Glomerular endothelial cell (primary cell): ENCODE measurements at regions not wholly inside any gene's neighbourhood (a gene's known extent, or its start where the extent isn't known, plus 50 kb on each side); places are given as distances from the start of the nearest gene placed in this dataset.
"Not testable (repeated sequence)": the region's sequence is repeated elsewhere in the genome, so short reads cannot be mapped to it uniquely, and the experiment has no call there.

Source experiments
- DNase-seq: peaks from one replicate; pipeline ENCODE4 v3.0.0-alpha.2; 2011; ENCODE audit warnings: low read depth, low spot score; ENCODE audit errors: extremely low read depth

- DNase-seq: peak; percentile 99
These were observed 221.6 kb downstream of the NR2F1-AS1 start for GRCh38 chr5:93359296-93359959.

- no peak for DNase-seq
These were observed 222.8 kb downstream of the NR2F1-AS1 start for GRCh38 chr5:93358176-93358575.

- DNase-seq: no peak
These were observed 223.3 kb downstream of the NR2F1-AS1 start for GRCh38 chr5:93357686-93358085.

GRCh38 chr5:93355691-93356090 is 225.3 kb downstream of the NR2F1-AS1 start:
- no peak for DNase-seq

- DNase-seq: no peak
These were observed 228.8 kb downstream of the NR2F1-AS1 start for GRCh38 chr5:93352186-93352585.

GRCh38 chr5:93349613-93350012 is 231.4 kb downstream of the NR2F1-AS1 start:
- DNase-seq: no peak

- DNase-seq: no peak
These were observed 232.8 kb downstream of the NR2F1-AS1 start for GRCh38 chr5:93348231-93348630.

- not testable (repeated sequence) for DNase-seq
These were observed 234.2 kb downstream of the NR2F1-AS1 start for GRCh38 chr5:93346850-93347249.

- no peak for DNase-seq
These were observed 234.7 kb downstream of the NR2F1-AS1 start for GRCh38 chr5:93346301-93346700.

- DNase-seq: no peak
These were observed 237.4 kb downstream of the NR2F1-AS1 start for GRCh38 chr5:93343570-93343969.

GRCh38 chr5:93342563-93343061 is 238.4 kb downstream of the NR2F1-AS1 start:
- no peak for DNase-seq

GRCh38 chr5:93340881-93341280 is 240.1 kb downstream of the NR2F1-AS1 start:
- DNase-seq: no peak

- DNase-seq: no peak
These were observed 243.9 kb downstream of the NR2F1-AS1 start for GRCh38 chr5:93337138-93337537.

- no peak for DNase-seq
These were observed 244.5 kb downstream of the NR2F1-AS1 start for GRCh38 chr5:93336330-93337110.

GRCh38 chr5:93331863-93332262 is 249.2 kb downstream of the NR2F1-AS1 start:
- no peak for DNase-seq

GRCh38 chr5:93331241-93331640 is 249.8 kb downstream of the NR2F1-AS1 start:
- DNase-seq: no peak

GRCh38 chr5:93330506-93330905 is 250.5 kb downstream of the NR2F1-AS1 start:
- DNase-seq: no peak

GRCh38 chr5:93329756-93330155 is 251.3 kb downstream of the NR2F1-AS1 start:
- no peak for DNase-seq

GRCh38 chr5:93328833-93329232 is 252.2 kb downstream of the NR2F1-AS1 start:
- no peak for DNase-seq

- no peak for DNase-seq
These were observed 253.4 kb downstream of the NR2F1-AS1 start for GRCh38 chr5:93327605-93328004.

GRCh38 chr5:93325946-93326345 is 255.1 kb downstream of the NR2F1-AS1 start:
- no peak for DNase-seq
